ENCODE measurements at regions not wholly inside any gene's neighbourhood (a gene's known extent, or its start where the extent isn't known, plus 50 kb on each side); places are given as distances from the start of the nearest gene placed in this dataset.

- ATAC-seq (ENCODE audit: poor library complexity) (no peak), DNase-seq (no peak)
- Mint-ChIP-seq H3K4me3 (no peak overlapping the region), H3K27ac (no peak overlapping the region), H3K27me3 (no peaks in the 10 kb centered on the region), H3K4me1 (ENCODE audit: low read depth) (no peaks in the 10 kb centered on the region), H3K9me3 (peaks cover 5% of the 10 kb centered on the region), H3K36me3 (ENCODE audit: low read depth) (no peaks in the 10 kb centered on the region)
- H3K36me3 ChIP-seq (ENCODE audit: insufficient read depth, low read length), result no peaks in the 10 kb centered on the region
- H3K27me3 ChIP-seq (ENCODE audit: control insufficient read depth in 1 of 2, insufficient read depth in 2 of 2, low read length in 2 of 2), result no peaks in the 10 kb centered on the region
- H3K4me3 ChIP-seq (ENCODE audit: low read length), result no peak overlapping the region
- POLR2A ChIA-PET, result no interaction called here
- TF ChIP-seq CTCF (IDR thresholded peaks at IDR 0.05), result no peak
- H3K9me3 ChIP-seq (ENCODE audit: control insufficient read depth in 1 of 2, insufficient read depth in 1 of 2, low read length in 2 of 2), result no peaks in the 10 kb centered on the region
- H3K27ac ChIP-seq (ENCODE audit: low read depth in 1 of 2, low read length in 2 of 2), result no peak overlapping the region
- intact Hi-C loops (cut with DNase I, micrococcal nuclease), result no loop called here
- no peaks in the 10 kb centered on the region for H3K4me1 ChIP-seq (ENCODE audit: insufficient read depth, low read length)
- CTCF ChIA-PET, result no interaction called here
Observed at GRCh38 chr3:191680989-191681597, 220.1 kb downstream of the PYDC2 start.

GRCh38 chr3:191682961-191683360 is 222.0 kb downstream of the PYDC2 start:
- intact Hi-C loops (cut with DNase I, micrococcal nuclease), result no loop called here
- ChIA-PET POLR2A (no interaction called here), CTCF (no interaction called here)
- Mint-ChIP-seq H3K9me3 (peaks cover 4% of the 10 kb centered on the region), H3K27ac (no peak overlapping the region), H3K27me3 (no peaks in the 10 kb centered on the region), H3K36me3 (ENCODE audit: low read depth) (no peaks in the 10 kb centered on the region), H3K4me1 (ENCODE audit: low read depth) (no peaks in the 10 kb centered on the region), H3K4me3 (no peak overlapping the region)
- DNase-seq (no peak), ATAC-seq (ENCODE audit: poor library complexity) (no peak)
- TF ChIP-seq CTCF (IDR thresholded peaks at IDR 0.05), result no peak
- no peaks in the 10 kb centered on the region for H3K36me3 ChIP-seq (ENCODE audit: insufficient read depth, low read length)
- H3K9me3 ChIP-seq (ENCODE audit: control insufficient read depth in 1 of 2, insufficient read depth in 1 of 2, low read length in 2 of 2), result no peaks in the 10 kb centered on the region
- no peak overlapping the region for H3K4me3 ChIP-seq (ENCODE audit: low read length)
- no peaks in the 10 kb centered on the region for H3K27me3 ChIP-seq (ENCODE audit: control insufficient read depth in 1 of 2, insufficient read depth in 2 of 2, low read length in 2 of 2)
- no peaks in the 10 kb centered on the region for H3K4me1 ChIP-seq (ENCODE audit: insufficient read depth, low read length)
- no peak overlapping the region for H3K27ac ChIP-seq (ENCODE audit: low read depth in 1 of 2, low read length in 2 of 2)

- Histone ChIP-seq H3K9me3 (ENCODE audit: control insufficient read depth in 1 of 2, insufficient read depth in 1 of 2, low read length in 2 of 2) (no peaks in the 10 kb centered on the region), H3K4me1 (ENCODE audit: insufficient read depth, low read length) (no peaks in the 10 kb centered on the region), H3K27me3 (ENCODE audit: control insufficient read depth in 1 of 2, insufficient read depth in 2 of 2, low read length in 2 of 2) (no peaks in the 10 kb centered on the region), H3K36me3 (ENCODE audit: insufficient read depth, low read length) (no peaks in the 10 kb centered on the region), H3K4me3 (ENCODE audit: low read length) (no peak overlapping the region), H3K27ac (ENCODE audit: low read depth in 1 of 2, low read length in 2 of 2) (no peak overlapping the region)
- Mint-ChIP-seq H3K27me3 (no peaks in the 10 kb centered on the region), H3K27ac (no peak overlapping the region), H3K9me3 (no peaks in the 10 kb centered on the region), H3K36me3 (ENCODE audit: low read depth) (no peaks in the 10 kb centered on the region), H3K4me1 (ENCODE audit: low read depth) (no peaks in the 10 kb centered on the region), H3K4me3 (no peak overlapping the region)
- ChIA-PET CTCF (no interaction called here), POLR2A (no interaction called here)
- DNase-seq (no peak), ATAC-seq (ENCODE audit: poor library complexity) (no peak)
- intact Hi-C loops (cut with DNase I, micrococcal nuclease), result no loop called here
- TF ChIP-seq CTCF (IDR thresholded peaks at IDR 0.05), result no peak
Observed at GRCh38 chr3:191686626-191687025, 225.7 kb downstream of the PYDC2 start.
